IPS-20b (cell line): ENCODE measurements at regions not wholly inside any gene's neighbourhood (a gene's known extent, or its start where the extent isn't known, plus 50 kb on each side); places are given as distances from the start of the nearest gene placed in this dataset.
"Not testable (repeated sequence)": the region's sequence is repeated elsewhere in the genome, so short reads cannot be mapped to it uniquely, and the experiment has no call there.

Experiments
- H3K27ac ChIP-seq: one replicate; pipeline ENCODE4 v1.5.1; 2013; ENCODE audit warnings: low read length
- H3K27me3 ChIP-seq: 2 replicates; pipeline ENCODE4 v1.6.1; 2013; ENCODE audit warnings: mild to moderate bottlenecking, low read length, inconsistent platforms; ENCODE audit not compliant: insufficient read depth
- H3K36me3 ChIP-seq: 2 replicates; pipeline ENCODE4 v1.6.1; 2013; ENCODE audit warnings: low read depth, mild to moderate bottlenecking, inconsistent platforms, low read length, moderate library complexity; ENCODE audit not compliant: insufficient read depth
- H3K4me1 ChIP-seq: 2 replicates; pipeline ENCODE4 v1.6.1; 2013; ENCODE audit warnings: mild to moderate bottlenecking, control low read depth, inconsistent platforms, low read length, moderate library complexity; ENCODE audit not compliant: insufficient read depth
- H3K4me3 ChIP-seq: 2 replicates; pipeline ENCODE4 v1.5.1; 2013; ENCODE audit warnings: mild to moderate bottlenecking, low read length, inconsistent platforms
- H3K9ac ChIP-seq: 2 replicates; pipeline ENCODE4 v1.6.1; 2013; ENCODE audit warnings: low read depth, mild to moderate bottlenecking, inconsistent platforms, low read length, moderate library complexity
- H3K9me3 ChIP-seq: 2 replicates; pipeline ENCODE4 v1.6.1; 2013; ENCODE audit warnings: mild to moderate bottlenecking, low read depth, low read length, inconsistent platforms; ENCODE audit not compliant: insufficient read depth

GRCh38 chr12:75744607-75745256 lies 233.3 kb upstream of the KRR1 start:
- Histone ChIP-seq H3K9ac (no peak overlapping the region), H3K4me1 (peaks cover 5% of the 10 kb centered on the region; the same call in 1 of the 2 replicates), H3K9me3 (no peaks in the 10 kb centered on the region), H3K27ac (no peak overlapping the region), H3K4me3 (no peak overlapping the region), H3K36me3 (no peaks in the 10 kb centered on the region), H3K27me3 (no peaks in the 10 kb centered on the region)

GRCh38 chr12:75742961-75743360 lies 231.6 kb upstream of the KRR1 start:
- Histone ChIP-seq H3K4me3 (no peak overlapping the region), H3K27ac (no peak overlapping the region), H3K36me3 (no peaks in the 10 kb centered on the region), H3K9me3 (no peaks in the 10 kb centered on the region), H3K27me3 (no peaks in the 10 kb centered on the region), H3K9ac (no peak overlapping the region), H3K4me1 (peaks cover 5% of the 10 kb centered on the region; the same call in 1 of the 2 replicates)

- Histone ChIP-seq H3K36me3 (no peaks in the 10 kb centered on the region), H3K4me1 (peaks cover 5% of the 10 kb centered on the region; the same call in 1 of the 2 replicates), H3K27me3 (no peaks in the 10 kb centered on the region)
Measured at GRCh38 chr12:75742048-75742447, 230.6 kb upstream of the KRR1 start.

GRCh38 chr12:75739912-75740311 lies 228.5 kb upstream of the KRR1 start:
- H3K27ac ChIP-seq: no peak overlapping the region
- no peaks in the 10 kb centered on the region for H3K36me3 ChIP-seq
- no peak overlapping the region for H3K4me3 ChIP-seq
- no peaks in the 10 kb centered on the region for H3K27me3 ChIP-seq
- H3K9ac ChIP-seq: no peak overlapping the region
- no peaks in the 10 kb centered on the region for H3K9me3 ChIP-seq
- no peaks in the 10 kb centered on the region for H3K4me1 ChIP-seq

More at GRCh38 chr12:75742048-75742447, 230.6 kb upstream of the KRR1 start:
- no peak overlapping the region for H3K4me3 ChIP-seq
- no peaks in the 10 kb centered on the region for H3K9me3 ChIP-seq
- no peak overlapping the region for H3K9ac ChIP-seq
- H3K27ac ChIP-seq: no peak overlapping the region

- H3K4me1 ChIP-seq, H3K27me3 ChIP-seq, H3K9me3 ChIP-seq, H3K36me3 ChIP-seq, H3K4me3 ChIP-seq, H3K9ac ChIP-seq, H3K27ac ChIP-seq: not testable (repeated sequence)
Measured at GRCh38 chr12:75739098-75739497, 227.7 kb upstream of the KRR1 start.

GRCh38 chr12:75738486-75738885 lies 227.1 kb upstream of the KRR1 start:
- no peak overlapping the region for H3K27ac ChIP-seq
- H3K4me3 ChIP-seq: no peak overlapping the region
- no peaks in the 10 kb centered on the region for H3K9me3 ChIP-seq
- H3K9ac ChIP-seq: no peak overlapping the region
- no peaks in the 10 kb centered on the region for H3K4me1 ChIP-seq
- H3K36me3 ChIP-seq: no peaks in the 10 kb centered on the region
- H3K27me3 ChIP-seq: no peaks in the 10 kb centered on the region

- no peak overlapping the region for H3K4me3 ChIP-seq
- no peaks in the 10 kb centered on the region for H3K36me3 ChIP-seq
- H3K27me3 ChIP-seq: no peaks in the 10 kb centered on the region
- H3K4me1 ChIP-seq: no peaks in the 10 kb centered on the region
- no peak overlapping the region for H3K9ac ChIP-seq
- H3K27ac ChIP-seq: no peak overlapping the region
- H3K9me3 ChIP-seq: no peaks in the 10 kb centered on the region
Measured at GRCh38 chr12:75735853-75736252, 224.4 kb upstream of the KRR1 start.

- H3K9me3 ChIP-seq: no peaks in the 10 kb centered on the region
- peaks cover 17% of the 10 kb centered on the region for H3K4me1 ChIP-seq
- no peak overlapping the region for H3K27ac ChIP-seq
- no peaks in the 10 kb centered on the region for H3K36me3 ChIP-seq
- no peak overlapping the region for H3K9ac ChIP-seq
- H3K4me3 ChIP-seq: no peak overlapping the region
- no peaks in the 10 kb centered on the region for H3K27me3 ChIP-seq
Measured at GRCh38 chr12:75728826-75729225, 217.4 kb upstream of the KRR1 start.

GRCh38 chr12:75727577-75727976 lies 216.2 kb upstream of the KRR1 start:
- Histone ChIP-seq H3K9ac (no peak overlapping the region), H3K27me3 (peaks cover 10% of the 10 kb centered on the region; the same call in 1 of the 2 replicates), H3K9me3 (no peaks in the 10 kb centered on the region), H3K27ac (no peak overlapping the region), H3K36me3 (no peaks in the 10 kb centered on the region), H3K4me3 (no peak overlapping the region), H3K4me1 (peaks cover 23% of the 10 kb centered on the region)

GRCh38 chr12:75725521-75726111 lies 214.2 kb upstream of the KRR1 start:
- H3K27ac ChIP-seq: no peak overlapping the region
- H3K27me3 ChIP-seq: peaks cover 10% of the 10 kb centered on the region; the same call in 1 of the 2 replicates
- no peak overlapping the region for H3K4me3 ChIP-seq
- no peak overlapping the region for H3K9ac ChIP-seq
- no peaks in the 10 kb centered on the region for H3K36me3 ChIP-seq
- H3K4me1 ChIP-seq: peaks cover 40% of the 10 kb centered on the region
- no peaks in the 10 kb centered on the region for H3K9me3 ChIP-seq

- Histone ChIP-seq H3K4me3 (no peak overlapping the region), H3K36me3 (no peaks in the 10 kb centered on the region), H3K9me3 (no peaks in the 10 kb centered on the region), H3K9ac (no peak overlapping the region), H3K27me3 (peaks cover 10% of the 10 kb centered on the region; the same call in 1 of the 2 replicates), H3K27ac (no peak overlapping the region), H3K4me1 (peaks cover 40% of the 10 kb centered on the region)
Measured at GRCh38 chr12:75724928-75725312, 213.5 kb upstream of the KRR1 start.

- Histone ChIP-seq H3K27ac (no peak overlapping the region), H3K27me3 (peaks cover 10% of the 10 kb centered on the region; the same call in 1 of the 2 replicates), H3K9me3 (no peaks in the 10 kb centered on the region), H3K4me3 (no peak overlapping the region), H3K4me1 (peaks cover 40% of the 10 kb centered on the region), H3K9ac (no peak overlapping the region), H3K36me3 (no peaks in the 10 kb centered on the region)
Measured at GRCh38 chr12:75724307-75724927, 213.0 kb upstream of the KRR1 start.
